ENCODE measurements at regions not wholly inside any gene's neighbourhood (a gene's known extent, or its start where the extent isn't known, plus 50 kb on each side); places are given as distances from the start of the nearest gene placed in this dataset.

DNA sequence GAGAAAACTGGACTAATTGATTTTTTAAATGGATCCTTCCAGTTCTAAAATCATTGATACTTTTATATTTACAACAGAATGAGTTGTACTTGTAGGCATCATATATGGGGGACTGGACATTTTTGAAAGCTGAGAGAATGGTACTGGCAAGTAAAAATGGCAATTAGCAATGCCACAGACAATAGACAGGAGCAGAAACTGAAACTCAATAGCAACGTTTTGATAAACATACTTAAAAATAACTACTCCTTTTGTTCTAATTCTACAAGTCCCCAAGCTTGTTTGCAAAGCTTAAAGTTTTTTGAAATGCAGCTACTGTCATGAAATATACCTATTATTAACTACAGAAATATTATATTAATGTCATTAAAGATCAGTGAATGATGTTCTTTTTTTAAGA lies 52.8 kb upstream of the FBXL7 start:
- DNase-seq (ENCODE audit: low read depth in 2 of 3, low spot score in 2 of 3) = no peak

GRCh38 chr5:15446552-15446951 lies 53.4 kb upstream of the FBXL7 start:
- DNase-seq (ENCODE audit: low read depth in 2 of 3, low spot score in 2 of 3) = no peak

DNA sequence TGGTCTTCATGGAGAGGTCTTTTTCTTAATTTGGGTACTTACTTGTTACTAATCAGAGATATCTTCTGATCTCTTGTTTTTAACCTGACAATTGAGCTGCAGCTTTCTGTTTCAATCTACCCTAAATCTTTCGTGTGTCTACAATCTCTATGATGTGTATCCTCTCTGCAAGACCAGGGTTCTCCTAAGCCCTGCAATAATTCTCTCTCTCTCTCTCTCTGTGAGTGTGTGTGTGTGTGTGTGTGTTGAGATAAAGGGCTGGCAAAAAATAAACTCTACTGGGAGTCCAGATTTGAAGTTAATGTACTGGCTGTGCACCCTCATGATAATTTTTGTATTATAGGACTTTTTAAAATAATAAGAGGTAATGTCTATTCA lies 57.8 kb upstream of the FBXL7 start:
- DNase-seq (ENCODE audit: low read depth in 2 of 3, low spot score in 2 of 3) = no peak

DNA sequence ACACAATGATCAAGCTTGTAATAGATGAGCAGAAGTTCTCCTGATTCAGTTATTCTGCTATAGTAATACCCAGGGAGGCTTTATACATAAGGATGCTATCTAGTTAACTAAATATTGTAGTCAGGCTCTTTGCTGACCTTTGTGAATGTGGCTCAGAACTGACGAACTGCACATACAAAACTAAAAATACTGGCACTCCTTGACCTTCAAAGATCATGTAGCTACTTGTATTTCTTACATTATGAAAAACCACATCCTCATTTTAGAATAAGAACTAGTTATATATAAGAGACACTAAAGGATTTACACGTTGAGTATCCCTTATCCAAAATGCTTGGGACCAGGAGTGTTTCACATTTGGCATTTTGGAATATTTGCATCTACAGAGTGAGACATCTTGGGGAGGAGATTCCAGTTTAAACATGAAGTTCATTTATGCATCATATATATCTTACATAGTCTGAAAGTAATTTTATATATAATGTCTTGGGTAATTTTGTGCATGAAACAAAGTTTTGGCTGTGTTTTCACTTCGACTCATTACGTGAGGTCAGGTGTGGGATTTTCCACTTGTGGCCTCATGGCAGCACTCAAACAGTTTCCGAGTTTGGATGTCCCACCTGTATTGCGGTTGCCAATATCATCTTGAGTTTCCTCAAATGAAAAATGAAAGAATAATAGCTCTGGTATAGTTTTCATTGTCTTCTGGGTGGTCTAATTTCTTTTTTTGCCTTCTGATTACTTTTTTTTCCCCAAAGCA lies 58.4 kb upstream of the FBXL7 start:
- no peak for DNase-seq (ENCODE audit: low read depth in 2 of 3, low spot score in 2 of 3)

- no peak for DNase-seq (ENCODE audit: low read depth in 2 of 3, low spot score in 2 of 3)
Observed at GRCh38 chr5:15440434-15440833, 59.5 kb upstream of the FBXL7 start.

- DNase-seq (ENCODE audit: low read depth in 2 of 3, low spot score in 2 of 3) = no peak
Observed at GRCh38 chr5:15439801-15440200, 60.2 kb upstream of the FBXL7 start.

DNA sequence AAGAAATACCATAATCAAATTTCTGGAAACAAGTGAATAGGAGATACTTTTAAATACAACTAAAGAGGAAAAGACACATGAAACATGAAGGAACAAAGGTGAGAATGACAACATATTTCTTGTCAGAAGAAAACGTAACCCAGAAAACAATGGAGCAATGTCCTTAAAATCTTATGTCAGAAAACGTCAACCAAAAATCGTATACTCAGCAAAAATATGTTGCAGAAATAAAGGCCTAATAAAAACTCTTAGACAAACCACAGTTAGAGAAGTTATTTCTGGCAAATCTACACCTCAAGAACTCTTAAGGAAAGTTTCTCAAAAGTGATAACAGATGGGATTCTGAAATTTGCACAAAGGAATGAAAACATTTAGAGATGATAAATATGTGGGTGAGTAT lies 66.3 kb upstream of the FBXL7 start:
- no peak for DNase-seq (ENCODE audit: low read depth in 2 of 3, low spot score in 2 of 3)

DNA sequence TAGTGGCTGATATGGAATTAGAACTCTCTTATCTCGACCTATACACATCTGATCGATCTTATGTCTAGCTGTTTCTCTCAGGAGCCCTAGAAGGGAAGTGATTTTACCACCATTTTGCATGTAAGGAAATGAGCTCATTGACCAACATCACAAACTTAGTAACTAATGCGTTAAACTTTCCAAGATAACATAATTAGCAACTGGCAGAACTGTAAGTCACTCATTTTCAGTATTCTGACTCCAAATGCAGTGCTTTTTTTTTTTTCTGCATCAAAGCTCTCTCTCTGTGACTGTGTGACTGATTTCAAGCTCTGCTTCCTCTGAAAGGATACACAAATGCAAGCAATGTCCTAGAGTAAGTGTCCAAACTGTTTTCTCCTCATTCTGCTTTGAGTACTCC lies 68.1 kb upstream of the FBXL7 start:
- no peak for DNase-seq (ENCODE audit: low read depth in 2 of 3, low spot score in 2 of 3)

- DNase-seq (ENCODE audit: low read depth in 2 of 3, low spot score in 2 of 3) = no peak
Observed at GRCh38 chr5:15425766-15426165, 74.2 kb upstream of the FBXL7 start.

GRCh38 chr5:15424769-15425168 lies 75.2 kb upstream of the FBXL7 start:
- DNase-seq (ENCODE audit: low read depth in 2 of 3, low spot score in 2 of 3) = no peak

- no peak for DNase-seq (ENCODE audit: low read depth in 2 of 3, low spot score in 2 of 3)
Observed at GRCh38 chr5:15421921-15422412, 78.0 kb upstream of the FBXL7 start.

DNA sequence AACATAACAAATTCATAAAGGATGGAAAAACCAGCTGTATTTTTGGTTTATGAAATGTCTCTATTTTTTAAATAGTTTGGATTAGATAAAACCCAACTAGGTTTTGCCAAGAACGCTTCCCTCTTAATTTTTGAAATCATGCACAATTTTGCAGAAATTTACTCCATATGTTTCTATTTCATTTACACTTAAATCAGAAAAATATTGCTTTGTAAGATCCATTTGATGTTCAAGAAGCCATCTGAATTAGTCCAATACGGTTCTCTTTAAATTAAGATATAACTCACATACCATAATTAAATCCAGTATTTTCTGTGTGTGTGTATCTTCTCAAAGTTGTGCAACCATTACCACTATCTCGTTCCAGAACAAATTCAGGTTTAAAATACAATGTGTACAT lies 78.6 kb upstream of the FBXL7 start:
- no peak for DNase-seq (ENCODE audit: low read depth in 2 of 3, low spot score in 2 of 3)

DNA sequence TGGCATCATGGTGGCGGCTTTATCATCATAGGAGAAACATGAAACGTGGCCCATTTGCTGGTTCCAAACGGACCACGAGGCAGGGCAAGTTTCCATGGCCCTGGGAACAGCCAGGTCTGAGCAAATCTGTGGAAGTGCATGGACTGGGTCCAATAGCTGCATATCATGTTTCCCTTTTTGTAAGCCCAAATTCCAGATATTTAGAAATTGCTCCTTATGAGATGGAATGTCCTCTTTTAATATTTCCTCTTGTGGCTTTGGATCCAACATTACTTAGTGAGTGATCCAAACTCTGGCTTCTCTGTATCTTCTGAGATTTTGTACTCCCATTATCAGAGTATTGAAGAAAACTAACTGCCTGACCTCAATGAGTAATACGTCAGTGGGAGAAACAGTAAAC lies 79.8 kb upstream of the FBXL7 start:
- DNase-seq (ENCODE audit: low read depth in 2 of 3, low spot score in 2 of 3) = no peak

DNA sequence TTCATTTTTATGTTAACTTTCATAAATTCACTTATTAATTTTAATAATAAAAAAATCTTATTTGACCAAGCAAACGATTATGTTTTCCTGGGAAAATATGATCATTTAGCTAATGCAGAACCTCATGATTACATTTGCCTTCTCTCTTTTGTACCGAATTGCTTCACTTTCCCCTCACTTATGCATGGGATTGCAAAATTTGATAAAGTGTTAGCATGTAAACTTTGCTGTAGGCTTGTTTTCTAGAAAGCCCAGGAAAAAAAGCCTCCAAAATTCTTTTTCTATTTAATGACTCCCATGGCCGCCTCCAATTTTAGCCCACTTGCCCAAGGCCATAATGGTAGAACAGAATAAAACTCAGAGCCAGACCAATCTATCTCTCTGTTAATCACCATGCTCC lies 82.8 kb upstream of the FBXL7 start:
- no peak for DNase-seq (ENCODE audit: low read depth in 2 of 3, low spot score in 2 of 3)

DNA sequence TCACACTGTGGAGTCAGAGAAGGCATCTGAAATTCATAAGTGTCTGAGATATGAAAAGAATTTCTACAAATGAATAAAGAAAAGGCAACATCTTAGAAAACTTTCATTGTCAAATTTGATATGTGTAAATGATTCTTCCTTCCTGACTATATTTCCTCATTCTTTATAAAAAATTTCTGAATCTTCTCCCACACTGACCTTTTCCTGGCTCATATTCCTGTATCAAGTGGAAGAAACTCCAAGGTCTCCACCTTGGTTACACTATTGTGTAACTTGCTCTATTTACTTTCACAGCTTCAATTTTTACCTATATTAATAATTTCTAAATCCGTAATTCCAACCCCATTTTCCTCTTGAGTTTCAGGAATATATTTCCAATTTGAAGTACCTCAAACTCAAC lies 93.5 kb upstream of the FBXL7 start:
- no peak for DNase-seq (ENCODE audit: low read depth in 2 of 3, low spot score in 2 of 3)

DNA sequence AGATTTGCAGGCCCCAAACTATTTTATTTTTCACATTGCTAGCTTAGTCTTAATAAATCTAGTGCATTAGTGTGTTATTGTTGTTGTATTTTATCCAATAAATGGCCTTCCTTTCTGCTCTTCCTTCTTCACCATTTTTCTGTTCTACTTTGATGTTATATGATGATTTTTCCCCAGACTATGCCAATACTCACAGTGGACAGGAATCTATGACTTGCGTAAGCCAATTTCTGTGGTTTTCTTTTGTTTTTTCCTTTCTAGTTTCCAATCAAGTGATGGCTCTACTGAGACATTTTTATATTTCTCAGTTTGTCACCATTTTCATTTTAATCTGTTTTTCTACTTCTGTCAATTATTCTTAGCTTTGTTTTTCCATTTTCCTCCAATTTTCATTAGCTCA lies 106.8 kb upstream of the FBXL7 start:
- no peak for DNase-seq (ENCODE audit: low read depth in 2 of 3, low spot score in 2 of 3)

GRCh38 chr5:15391704-15392397 lies 108.1 kb upstream of the FBXL7 start:
- DNase-seq (ENCODE audit: low read depth in 2 of 3, low spot score in 2 of 3) = no peak

GRCh38 chr5:15388866-15389265 lies 111.1 kb upstream of the FBXL7 start:
- no peak for DNase-seq (ENCODE audit: low read depth in 2 of 3, low spot score in 2 of 3)

GRCh38 chr5:15387931-15388524 lies 112.0 kb upstream of the FBXL7 start:
- DNase-seq (ENCODE audit: low read depth in 2 of 3, low spot score in 2 of 3) = no peak

DNA sequence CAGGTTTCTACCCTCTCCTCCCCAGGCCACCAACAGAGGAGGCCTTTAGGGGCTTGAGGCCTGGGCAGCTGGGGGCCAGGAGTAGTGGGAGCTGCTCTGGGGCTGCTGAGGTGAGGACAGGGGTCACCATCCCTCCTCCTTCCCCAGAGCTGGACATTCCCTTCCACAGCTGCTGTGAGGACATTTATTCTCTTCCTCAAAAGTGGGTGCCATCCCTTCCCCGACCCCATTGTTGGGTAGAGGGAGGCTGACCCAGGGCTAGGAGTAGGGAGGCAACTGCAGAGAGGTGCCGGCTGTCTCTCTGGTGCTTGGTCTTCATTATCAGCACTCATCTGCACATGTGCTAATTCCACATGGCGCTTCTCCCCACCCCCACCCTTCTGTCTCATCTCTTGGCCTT lies 113.9 kb upstream of the FBXL7 start:
- no peak for DNase-seq (ENCODE audit: low read depth in 2 of 3, low spot score in 2 of 3)

GRCh38 chr5:15385553-15385952 lies 114.4 kb upstream of the FBXL7 start:
- no peak for DNase-seq (ENCODE audit: low read depth in 2 of 3, low spot score in 2 of 3)

GRCh38 chr5:15385037-15385436 lies 114.9 kb upstream of the FBXL7 start:
- no peak for DNase-seq (ENCODE audit: low read depth in 2 of 3, low spot score in 2 of 3)

Measured in activated CD8-positive, alpha-beta memory T cell treated with anti-CD3 and anti-CD28 coated beads for 48 hours (primary cell).